GM12878 (cell line): ENCODE measurements at regions not wholly inside any gene's neighbourhood (a gene's known extent, or its start where the extent isn't known, plus 50 kb on each side); places are given as distances from the start of the nearest gene placed in this dataset.

Source experiments
- ATAC-seq: fragments of 200-7000 bp; cut with Tn5 transposase; 3 replicates; pipeline ENCODE4 v1.9.1; 2020; ENCODE audit warnings: mild to moderate bottlenecking, moderate library complexity
- BruUV-seq: library from RNA; stranded (reverse); fragments of 400-500 nt; replicated peaks from 2 replicates; lab custom pipeline; 2021; lab: Mats Ljungman, UMichigan
- CTCF ChIA-PET: fragments of 300-600 bp; sonication (Branson Sonifier 250); formaldehyde crosslinking; extraction: SDS; loops from one replicate; lab custom pipeline; 2021; ENCODE audit warnings: inconsistent platforms; lab: Yijun Ruan, JAX
- POLR2A ChIA-PET: fragments of 350-600 bp; formaldehyde crosslinking; extraction: SDS; loops from one replicate; lab custom pipeline; 2021; ENCODE audit warnings: inconsistent platforms; lab: Charles Lee
- RAD21 ChIA-PET: fragments of 300-600 bp; sonication (Branson Sonifier 250); formaldehyde crosslinking; loops from one replicate; lab custom pipeline; 2023; ENCODE audit warnings: antibody characterized with exemption; ENCODE audit not compliant: unreplicated experiment; lab: Charles Lee
- SMC1A ChIA-PET: fragments of 300-600 bp; sonication (Branson Sonifier 250); formaldehyde crosslinking; loops from one replicate; lab custom pipeline; 2023; ENCODE audit not compliant: unreplicated experiment, uncharacterized antibody; lab: Charles Lee
- DNase-seq: peaks from one replicate; pipeline ENCODE4 v3.0.0-alpha.2; 2011; ENCODE audit warnings: low read depth, low spot score
- FAIRE-seq: peaks from 3 replicates; lab custom pipeline; 2011; peaks lifted over from hg19 to GRCh38; lab: Jason Lieb, UNC
- H2AFZ ChIP-seq: 2 replicates; pipeline ENCODE4 v1.6.0; 2011; ENCODE audit warnings: low read depth, low read length, control low read depth; ENCODE audit not compliant: control insufficient read depth
- H3K27ac ChIP-seq: 2 replicates; pipeline ENCODE4 v1.5.1; 2011; ENCODE audit warnings: control low read depth; ENCODE audit not compliant: control insufficient read depth, insufficient read depth
- H3K27me3 ChIP-seq, 2 experiments: replicated peaks in 1 of 2; 2 replicates each; pipeline versions ENCODE4 v1.6.0 to v1.6.1; 2011; ENCODE audit warnings: low read length in 1 of 2; ENCODE audit not compliant: control insufficient read depth in 2 of 2, insufficient read depth in 2 of 2
- H3K36me3 ChIP-seq, 2 experiments: 2 replicates each; pipeline ENCODE4 v1.5.1; 2011; ENCODE audit warnings: low read length in 1 of 2; ENCODE audit not compliant: control insufficient read depth in 2 of 2, insufficient read depth in 2 of 2
- H3K4me1 ChIP-seq: 2 replicates; pipeline ENCODE4 v1.6.1; 2011; ENCODE audit warnings: mild to moderate bottlenecking, low read length, moderate library complexity, mixed read lengths; ENCODE audit not compliant: control insufficient read depth, insufficient read depth
- H3K4me2 ChIP-seq: 2 replicates; pipeline ENCODE4 v1.6.0; 2011; ENCODE audit warnings: control low read depth; ENCODE audit not compliant: control insufficient read depth, insufficient read depth
- H3K4me3 ChIP-seq: fragments of 200-600 bp; sonication (generic); 2 replicates; pipeline ENCODE4 v1.5.1; 2016
- H3K79me2 ChIP-seq: 2 replicates; pipeline ENCODE4 v1.6.0; 2011; ENCODE audit warnings: low read length; ENCODE audit not compliant: control insufficient read depth, insufficient read depth
- H3K9ac ChIP-seq: 2 replicates; pipeline ENCODE4 v1.8.0; 2011; ENCODE audit warnings: low read length, control low read depth, mixed read lengths; ENCODE audit not compliant: control insufficient read depth, insufficient read depth
- H3K9me3 ChIP-seq: replicated peaks from 3 replicates; pipeline ENCODE4 v1.5.1; 2011; ENCODE audit warnings: mild to moderate bottlenecking, low read length; ENCODE audit not compliant: control insufficient read depth, insufficient read depth
- H4K20me1 ChIP-seq: 2 replicates; pipeline ENCODE4 v1.6.0; 2011; ENCODE audit not compliant: control insufficient read depth, insufficient read depth
- CBFB ChIP-seq: IDR thresholded peaks from 2 replicates; pipeline ENCODE4 v1.6.1; 2016; ENCODE audit warnings: antibody characterized with exemption, low read depth
- CHD1 ChIP-seq: IDR thresholded peaks from 2 replicates; pipeline ENCODE4 v1.6.1; 2012; ENCODE audit warnings: low read depth, low read length, improper control_type of control experiment
- CHD4 ChIP-seq: fragments of 200-600 bp; sonication (generic); IDR thresholded peaks from 2 replicates; pipeline ENCODE4 v1.6.1; 2016; ENCODE audit warnings: mild to moderate bottlenecking
- EED ChIP-seq: sonication (generic); IDR thresholded peaks from 2 replicates; pipeline ENCODE4 v1.6.1; 2016; ENCODE audit warnings: antibody characterized with exemption, low read depth
- FOXM1 ChIP-seq: IDR thresholded peaks from 2 replicates; pipeline ENCODE4 v1.6.1; 2012; ENCODE audit warnings: low read depth, mild to moderate bottlenecking, inconsistent platforms, low read length, moderate library complexity
- KAT2A ChIP-seq: conservative IDR thresholded peaks from 2 replicates; pipeline ENCODE4 v1.6.1; 2011; ENCODE audit warnings: low read depth, low read length; ENCODE audit not compliant: control insufficient read depth
- LARP7 ChIP-seq: fragments of 450-650 bp; IDR thresholded peaks from 2 replicates; pipeline ENCODE4 v1.6.1; 2017; ENCODE audit warnings: mild to moderate bottlenecking
- MYC ChIP-seq: IDR thresholded peaks from 2 replicates; pipeline ENCODE4 v1.6.1; 2011; ENCODE audit warnings: mild to moderate bottlenecking, low read length, moderate library complexity, inconsistent platforms; ENCODE audit not compliant: insufficient read depth, insufficient replicate concordance, insufficient read length, severe bottlenecking
- NFYA ChIP-seq: IDR thresholded peaks from 2 replicates; pipeline ENCODE4 v1.6.1; 2011; ENCODE audit warnings: low read depth, mild to moderate bottlenecking, low read length, improper control_type of control experiment, borderline replicate concordance
- POU2F2 ChIP-seq: IDR thresholded peaks from 3 replicates; pipeline ENCODE4 v1.6.1; 2011; ENCODE audit warnings: low read depth, mild to moderate bottlenecking, low read length, borderline replicate concordance
- SIX5 ChIP-seq: IDR thresholded peaks from 2 replicates; pipeline ENCODE4 v1.6.1; 2011; ENCODE audit warnings: mild to moderate bottlenecking, low read depth, low read length, moderate library complexity; ENCODE audit not compliant: severe bottlenecking
- TARDBP ChIP-seq: IDR thresholded peaks from 2 replicates; pipeline ENCODE4 v1.6.1; 2016; ENCODE audit warnings: borderline replicate concordance
- WGBS: methylation state at CpG from one replicate; pipeline ENCODE4 v1.1.6; 2016; ENCODE audit warnings: low lambda C conversion rate; ENCODE audit not compliant: insufficient replicate concordance, insufficient coverage; ENCODE audit errors: missing lambda C conversion rate; 5-methylcytosine and 5-hydroxymethylcytosine counted together
- in situ Hi-C: fragments of 300-500 bp; cut with MboI; formaldehyde crosslinking; loops from 9 replicates; pipeline ENCODE4 v1.14.3; 2018; ENCODE audit warnings: mixed read lengths
- intact Hi-C: fragments of 100-400 bp; cut with micrococcal nuclease; formaldehyde crosslinking; loops from one replicate; pipeline ENCODE4 v1.14.2; 2022; ENCODE audit not compliant: unreplicated experiment
- TF ChIP-seq, protein P1 (sequence below): IDR thresholded peaks from 2 replicates; pipeline ENCODE4 v1.6.1; 2012; ENCODE audit warnings: low read depth, low read length, improper control_type of control experiment
- TF ChIP-seq, protein P2 (sequence below): IDR thresholded peaks from 2 replicates; pipeline ENCODE4 v1.6.1; 2012; ENCODE audit warnings: low read depth, low read length, improper control_type of control experiment
- TF ChIP-seq, protein P3 (sequence below): IDR thresholded peaks from 2 replicates; pipeline ENCODE4 v1.6.1; 2012; ENCODE audit warnings: mild to moderate bottlenecking, low read depth, low read length

- 27% methylated on average over 3 of the region's 3 CpGs for WGBS
Measured at GRCh38 chrX:117808426-117808825, 308.2 kb downstream of the KLHL13 start.

DNA sequence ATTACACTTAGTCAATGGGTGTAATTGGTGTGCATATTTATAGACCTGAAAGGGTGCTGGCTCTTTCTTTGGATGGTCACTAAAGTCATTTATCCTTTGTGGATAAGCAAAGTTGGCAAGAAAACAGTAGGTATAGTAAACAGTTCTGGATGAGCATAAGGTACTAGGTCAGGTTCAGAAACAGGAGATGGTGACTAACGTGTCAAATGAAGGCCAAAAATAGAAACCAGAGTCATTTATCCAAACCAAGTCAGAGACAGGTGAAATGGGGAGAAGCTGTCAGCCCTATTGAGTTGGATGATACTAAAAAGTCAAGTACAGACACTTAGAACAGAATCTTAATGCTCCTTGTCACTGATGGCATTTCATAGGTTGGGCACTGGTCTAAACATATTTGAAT is 313.1 kb downstream of the KLHL13 start:
- WGBS, result 0% methylated on average over 1 of the region's 1 CpG

More at GRCh38 chrX:117808426-117808825, 308.2 kb downstream of the KLHL13 start:
- intact Hi-C loops, result no loop called here
- Histone ChIP-seq H3K79me2 (no peaks in the 10 kb centered on the region), H3K9me3 (no peaks in the 10 kb centered on the region), H3K9ac (no peak overlapping the region)
- no peak for ATAC-seq
- CTCF ChIA-PET, result interaction anchor here (0.5 kb wide), 1 partner anchor 15 kb away, joined by 3 read pairs; no protein-coding TSS in a partner anchor
- POLR2A ChIA-PET, result no interaction called here
- TF ChIP-seq LARP7, result no peak
- no peak for TF ChIP-seq MYC
- TF ChIP-seq TARDBP, result no peak
- TF ChIP-seq SIX5, result no peak
- TF ChIP-seq, protein P1, sequence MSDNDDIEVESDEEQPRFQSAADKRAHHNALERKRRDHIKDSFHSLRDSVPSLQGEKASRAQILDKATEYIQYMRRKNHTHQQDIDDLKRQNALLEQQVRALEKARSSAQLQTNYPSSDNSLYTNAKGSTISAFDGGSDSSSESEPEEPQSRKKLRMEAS, result no peak
- TF ChIP-seq, all 136 proteins: peak for 0
- no peak overlapping the region for H3K4me3 ChIP-seq
- no peak overlapping the region for H3K27ac ChIP-seq
- in situ Hi-C loops, result no loop called here
- DNase-seq (no peak), FAIRE-seq (no peak)
- no peaks in the 10 kb centered on the region for H3K36me3 ChIP-seq
- RAD21 ChIA-PET, result no interaction called here
- H3K27me3 ChIP-seq, result no peaks in the 10 kb centered on the region
- H4K20me1 ChIP-seq, result no peaks in the 10 kb centered on the region
- no TSS peak for BruUV-seq
- no peaks in the 10 kb centered on the region for H3K4me1 ChIP-seq
- H2AFZ ChIP-seq, result no peak overlapping the region
- SMC1A ChIA-PET, result no interaction called here
- no peak overlapping the region for H3K4me2 ChIP-seq

More for the DNA sequence above, 313.1 kb downstream of the KLHL13 start:
- in situ Hi-C loops (no loop called here), intact Hi-C loops (no loop called here)
- no peak overlapping the region for H3K4me3 ChIP-seq
- no TSS peak for BruUV-seq
- H3K4me1 ChIP-seq, result no peaks in the 10 kb centered on the region
- DNase-seq (no peak), ATAC-seq (no peak), FAIRE-seq (no peak)
- H3K36me3 ChIP-seq, result no peaks in the 10 kb centered on the region
- H3K79me2 ChIP-seq, result no peaks in the 10 kb centered on the region
- ChIA-PET CTCF (no interaction called here), RAD21 (no interaction called here), SMC1A (no interaction called here), POLR2A (no interaction called here)
- no peak overlapping the region for H3K27ac ChIP-seq
- no peak overlapping the region for H3K4me2 ChIP-seq
- no peaks in the 10 kb centered on the region for H4K20me1 ChIP-seq
- no peaks in the 10 kb centered on the region for H3K9me3 ChIP-seq
- no peak overlapping the region for H3K9ac ChIP-seq
- TF ChIP-seq FOXM1, result no peak
- TF ChIP-seq CHD4, result no peak
- TF ChIP-seq CHD1, result no peak
- no peak for TF ChIP-seq CBFB
- TF ChIP-seq, protein P2, sequence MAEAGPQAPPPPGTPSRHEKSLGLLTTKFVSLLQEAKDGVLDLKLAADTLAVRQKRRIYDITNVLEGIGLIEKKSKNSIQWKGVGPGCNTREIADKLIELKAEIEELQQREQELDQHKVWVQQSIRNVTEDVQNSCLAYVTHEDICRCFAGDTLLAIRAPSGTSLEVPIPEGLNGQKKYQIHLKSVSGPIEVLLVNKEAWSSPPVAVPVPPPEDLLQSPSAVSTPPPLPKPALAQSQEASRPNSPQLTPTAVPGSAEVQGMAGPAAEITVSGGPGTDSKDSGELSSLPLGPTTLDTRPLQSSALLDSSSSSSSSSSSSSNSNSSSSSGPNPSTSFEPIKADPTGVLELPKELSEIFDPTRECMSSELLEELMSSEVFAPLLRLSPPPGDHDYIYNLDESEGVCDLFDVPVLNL, result no peak
- TF ChIP-seq, protein P3, sequence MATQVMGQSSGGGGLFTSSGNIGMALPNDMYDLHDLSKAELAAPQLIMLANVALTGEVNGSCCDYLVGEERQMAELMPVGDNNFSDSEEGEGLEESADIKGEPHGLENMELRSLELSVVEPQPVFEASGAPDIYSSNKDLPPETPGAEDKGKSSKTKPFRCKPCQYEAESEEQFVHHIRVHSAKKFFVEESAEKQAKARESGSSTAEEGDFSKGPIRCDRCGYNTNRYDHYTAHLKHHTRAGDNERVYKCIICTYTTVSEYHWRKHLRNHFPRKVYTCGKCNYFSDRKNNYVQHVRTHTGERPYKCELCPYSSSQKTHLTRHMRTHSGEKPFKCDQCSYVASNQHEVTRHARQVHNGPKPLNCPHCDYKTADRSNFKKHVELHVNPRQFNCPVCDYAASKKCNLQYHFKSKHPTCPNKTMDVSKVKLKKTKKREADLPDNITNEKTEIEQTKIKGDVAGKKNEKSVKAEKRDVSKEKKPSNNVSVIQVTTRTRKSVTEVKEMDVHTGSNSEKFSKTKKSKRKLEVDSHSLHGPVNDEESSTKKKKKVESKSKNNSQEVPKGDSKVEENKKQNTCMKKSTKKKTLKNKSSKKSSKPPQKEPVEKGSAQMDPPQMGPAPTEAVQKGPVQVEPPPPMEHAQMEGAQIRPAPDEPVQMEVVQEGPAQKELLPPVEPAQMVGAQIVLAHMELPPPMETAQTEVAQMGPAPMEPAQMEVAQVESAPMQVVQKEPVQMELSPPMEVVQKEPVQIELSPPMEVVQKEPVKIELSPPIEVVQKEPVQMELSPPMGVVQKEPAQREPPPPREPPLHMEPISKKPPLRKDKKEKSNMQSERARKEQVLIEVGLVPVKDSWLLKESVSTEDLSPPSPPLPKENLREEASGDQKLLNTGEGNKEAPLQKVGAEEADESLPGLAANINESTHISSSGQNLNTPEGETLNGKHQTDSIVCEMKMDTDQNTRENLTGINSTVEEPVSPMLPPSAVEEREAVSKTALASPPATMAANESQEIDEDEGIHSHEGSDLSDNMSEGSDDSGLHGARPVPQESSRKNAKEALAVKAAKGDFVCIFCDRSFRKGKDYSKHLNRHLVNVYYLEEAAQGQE, result no peak
- no peak for TF ChIP-seq NFYA
- no peak for TF ChIP-seq EED
- TF ChIP-seq KAT2A, result no peak
- TF ChIP-seq POU2F2, result no peak
- H2AFZ ChIP-seq, result no peak overlapping the region
- no peaks in the 10 kb centered on the region for H3K27me3 ChIP-seq
